Activated T-cell treated with anti-CD3 and anti-CD28 coated beads for 48 hours (primary cell): ENCODE measurements at regions not wholly inside any gene's neighbourhood (a gene's known extent, or its start where the extent isn't known, plus 50 kb on each side); places are given as distances from the start of the nearest gene placed in this dataset.
"Not testable (repeated sequence)": the region's sequence is repeated elsewhere in the genome, so short reads cannot be mapped to it uniquely, and the experiment has no call there.

ENCODE experiments used
- DNase-seq: peaks from one replicate; pipeline ENCODE4 v3.0.0-alpha.2; 2020; ENCODE audit warnings: low read depth

GRCh38 chr9:79469164-79469563 is 102.6 kb upstream of the TLE4 start:
- no peak for DNase-seq

- no peak for DNase-seq
Observed at GRCh38 chr9:79470954-79471353, 100.8 kb upstream of the TLE4 start.

GRCh38 chr9:79471580-79472543 is 99.9 kb upstream of the TLE4 start:
- DNase-seq, result no peak

- no peak for DNase-seq
Observed at GRCh38 chr9:79473704-79474103, 98.1 kb upstream of the TLE4 start.

- DNase-seq, result no peak
Observed at GRCh38 chr9:79477241-79477840, 94.4 kb upstream of the TLE4 start.

GRCh38 chr9:79477955-79478771 is 93.6 kb upstream of the TLE4 start:
- no peak for DNase-seq

GRCh38 chr9:79480639-79481038 is 91.1 kb upstream of the TLE4 start:
- DNase-seq, result no peak

- DNase-seq, result no peak
Observed at GRCh38 chr9:79481846-79482477, 89.8 kb upstream of the TLE4 start.

- no peak for DNase-seq
Observed at GRCh38 chr9:79485258-79485657, 86.5 kb upstream of the TLE4 start.

- no peak for DNase-seq
Observed at GRCh38 chr9:79489261-79490000, 82.3 kb upstream of the TLE4 start.

GRCh38 chr9:79490657-79491248 is 81.0 kb upstream of the TLE4 start:
- DNase-seq, result no peak

- no peak for DNase-seq
Observed at GRCh38 chr9:79492092-79493009, 79.4 kb upstream of the TLE4 start.

- not testable (repeated sequence) for DNase-seq
Observed at GRCh38 chr9:79500196-79500864, 71.4 kb upstream of the TLE4 start.

- DNase-seq, result no peak
Observed at GRCh38 chr9:79501546-79501945, 70.2 kb upstream of the TLE4 start.

GRCh38 chr9:79507801-79508200 is 64.0 kb upstream of the TLE4 start:
- no peak for DNase-seq

- no peak for DNase-seq
Observed at GRCh38 chr9:79512251-79512650, 59.5 kb upstream of the TLE4 start.
